HL-60 (cell line): ENCODE measurements at regions not wholly inside any gene's neighbourhood (a gene's known extent, or its start where the extent isn't known, plus 50 kb on each side); places are given as distances from the start of the nearest gene placed in this dataset.

ENCODE experiments used
- DNase-seq, 2 experiments: peaks; one replicate each; pipeline ENCODE4 v3.0.0-alpha.2; 2010 to 2020; ENCODE audit warnings: low read depth in 1 of 2, low spot score in 1 of 2
- H3K27ac ChIP-seq: fragments of 250-450 bp; sonication (Bioruptor Pico); replicated peaks from 2 replicates; pipeline ENCODE4 v1.5.1; 2020; ENCODE audit warnings: mild to moderate bottlenecking, moderate library complexity
- H3K27me3 ChIP-seq: fragments of 250-450 bp; sonication (Bioruptor Pico); 2 replicates; pipeline ENCODE4 v1.5.1; 2021; ENCODE audit warnings: mild to moderate bottlenecking, moderate library complexity; ENCODE audit not compliant: insufficient read depth, poor library complexity, severe bottlenecking
- H3K4me3 ChIP-seq: replicated peaks from 2 replicates; pipeline ENCODE4 v1.5.1; 2011; ENCODE audit warnings: mild to moderate bottlenecking, control low read depth, low read length; ENCODE audit not compliant: insufficient read depth
- GABPA ChIP-seq: IDR thresholded peaks from 2 replicates; pipeline ENCODE4 v1.6.1; 2012; ENCODE audit warnings: low read depth
- POLR2AphosphoS5 ChIP-seq: IDR thresholded peaks from 2 replicates; pipeline ENCODE4 v1.6.1; 2012; ENCODE audit warnings: low read depth
- SPI1 ChIP-seq: IDR thresholded peaks from 2 replicates; pipeline ENCODE4 v1.6.1; 2012; ENCODE audit warnings: low read depth, mild to moderate bottlenecking, borderline replicate concordance
- TF ChIP-seq, protein P1 (sequence below): IDR thresholded peaks from one replicate; pipeline ENCODE4 v1.5.1; 2011; ENCODE audit warnings: low read length, control low read depth, inconsistent platforms; ENCODE audit not compliant: insufficient read depth
- TF ChIP-seq, protein P2 (sequence below): IDR thresholded peaks from 2 replicates; pipeline ENCODE4 v1.6.1; 2012; ENCODE audit warnings: low read depth; ENCODE audit not compliant: insufficient replicate concordance

DNA sequence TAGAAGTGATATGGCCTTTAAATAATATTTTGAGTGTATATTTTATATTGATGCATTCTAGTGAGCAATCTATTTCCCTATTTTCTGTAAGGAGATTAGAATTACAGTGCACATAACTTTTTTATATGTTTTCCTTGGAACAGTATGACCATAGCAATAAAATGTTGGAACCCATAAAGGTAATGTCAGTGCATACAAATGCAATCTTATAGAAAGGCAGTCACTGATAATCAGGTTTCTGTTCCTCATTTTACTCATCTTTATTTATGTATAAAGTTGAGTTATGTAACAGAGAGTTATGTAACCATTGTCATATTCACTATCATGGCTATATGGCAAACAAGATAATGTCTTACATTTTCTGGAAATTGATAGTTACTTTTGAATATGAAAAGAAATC lies 179.9 kb upstream of the NETO1 start:
- TF ChIP-seq, protein P1, sequence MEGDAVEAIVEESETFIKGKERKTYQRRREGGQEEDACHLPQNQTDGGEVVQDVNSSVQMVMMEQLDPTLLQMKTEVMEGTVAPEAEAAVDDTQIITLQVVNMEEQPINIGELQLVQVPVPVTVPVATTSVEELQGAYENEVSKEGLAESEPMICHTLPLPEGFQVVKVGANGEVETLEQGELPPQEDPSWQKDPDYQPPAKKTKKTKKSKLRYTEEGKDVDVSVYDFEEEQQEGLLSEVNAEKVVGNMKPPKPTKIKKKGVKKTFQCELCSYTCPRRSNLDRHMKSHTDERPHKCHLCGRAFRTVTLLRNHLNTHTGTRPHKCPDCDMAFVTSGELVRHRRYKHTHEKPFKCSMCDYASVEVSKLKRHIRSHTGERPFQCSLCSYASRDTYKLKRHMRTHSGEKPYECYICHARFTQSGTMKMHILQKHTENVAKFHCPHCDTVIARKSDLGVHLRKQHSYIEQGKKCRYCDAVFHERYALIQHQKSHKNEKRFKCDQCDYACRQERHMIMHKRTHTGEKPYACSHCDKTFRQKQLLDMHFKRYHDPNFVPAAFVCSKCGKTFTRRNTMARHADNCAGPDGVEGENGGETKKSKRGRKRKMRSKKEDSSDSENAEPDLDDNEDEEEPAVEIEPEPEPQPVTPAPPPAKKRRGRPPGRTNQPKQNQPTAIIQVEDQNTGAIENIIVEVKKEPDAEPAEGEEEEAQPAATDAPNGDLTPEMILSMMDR = no peak
- TF ChIP-seq, protein P2, sequence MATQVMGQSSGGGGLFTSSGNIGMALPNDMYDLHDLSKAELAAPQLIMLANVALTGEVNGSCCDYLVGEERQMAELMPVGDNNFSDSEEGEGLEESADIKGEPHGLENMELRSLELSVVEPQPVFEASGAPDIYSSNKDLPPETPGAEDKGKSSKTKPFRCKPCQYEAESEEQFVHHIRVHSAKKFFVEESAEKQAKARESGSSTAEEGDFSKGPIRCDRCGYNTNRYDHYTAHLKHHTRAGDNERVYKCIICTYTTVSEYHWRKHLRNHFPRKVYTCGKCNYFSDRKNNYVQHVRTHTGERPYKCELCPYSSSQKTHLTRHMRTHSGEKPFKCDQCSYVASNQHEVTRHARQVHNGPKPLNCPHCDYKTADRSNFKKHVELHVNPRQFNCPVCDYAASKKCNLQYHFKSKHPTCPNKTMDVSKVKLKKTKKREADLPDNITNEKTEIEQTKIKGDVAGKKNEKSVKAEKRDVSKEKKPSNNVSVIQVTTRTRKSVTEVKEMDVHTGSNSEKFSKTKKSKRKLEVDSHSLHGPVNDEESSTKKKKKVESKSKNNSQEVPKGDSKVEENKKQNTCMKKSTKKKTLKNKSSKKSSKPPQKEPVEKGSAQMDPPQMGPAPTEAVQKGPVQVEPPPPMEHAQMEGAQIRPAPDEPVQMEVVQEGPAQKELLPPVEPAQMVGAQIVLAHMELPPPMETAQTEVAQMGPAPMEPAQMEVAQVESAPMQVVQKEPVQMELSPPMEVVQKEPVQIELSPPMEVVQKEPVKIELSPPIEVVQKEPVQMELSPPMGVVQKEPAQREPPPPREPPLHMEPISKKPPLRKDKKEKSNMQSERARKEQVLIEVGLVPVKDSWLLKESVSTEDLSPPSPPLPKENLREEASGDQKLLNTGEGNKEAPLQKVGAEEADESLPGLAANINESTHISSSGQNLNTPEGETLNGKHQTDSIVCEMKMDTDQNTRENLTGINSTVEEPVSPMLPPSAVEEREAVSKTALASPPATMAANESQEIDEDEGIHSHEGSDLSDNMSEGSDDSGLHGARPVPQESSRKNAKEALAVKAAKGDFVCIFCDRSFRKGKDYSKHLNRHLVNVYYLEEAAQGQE = no peak
- TF ChIP-seq POLR2AphosphoS5 = no peak
- no peak for TF ChIP-seq GABPA
- TF ChIP-seq SPI1 = no peak
- DNase-seq = no peak
- no peaks in the 10 kb centered on the region for H3K27me3 ChIP-seq
- no peak overlapping the region for H3K4me3 ChIP-seq
- no peak overlapping the region for H3K27ac ChIP-seq

DNA sequence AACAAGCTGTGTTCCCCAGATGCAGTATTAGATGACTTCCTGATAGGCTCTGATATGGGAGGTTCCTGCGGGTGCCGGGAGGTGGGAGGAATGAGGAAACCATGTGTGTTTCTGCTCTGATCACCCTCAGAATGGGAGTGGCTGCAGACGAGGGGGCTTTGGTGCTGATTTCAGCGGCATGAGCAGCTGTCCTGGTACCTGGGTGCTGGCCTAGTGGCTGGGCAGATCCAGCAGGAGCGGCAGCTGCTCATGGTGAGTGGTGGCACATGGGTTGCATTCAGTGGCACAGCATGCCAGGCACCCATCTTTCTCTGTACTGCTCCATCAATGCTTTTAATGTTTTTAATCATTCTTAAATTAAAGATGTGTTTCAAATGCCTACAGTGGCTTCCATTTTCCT lies 177.2 kb upstream of the NETO1 start:
- no peak for DNase-seq
- Histone ChIP-seq H3K27me3 (no peaks in the 10 kb centered on the region), H3K4me3 (no peak overlapping the region), H3K27ac (no peak overlapping the region)
- TF ChIP-seq, protein P2 = no peak
- TF ChIP-seq SPI1 (no peak), POLR2AphosphoS5 (no peak), GABPA (no peak)
- TF ChIP-seq, protein P1 = no peak

DNA sequence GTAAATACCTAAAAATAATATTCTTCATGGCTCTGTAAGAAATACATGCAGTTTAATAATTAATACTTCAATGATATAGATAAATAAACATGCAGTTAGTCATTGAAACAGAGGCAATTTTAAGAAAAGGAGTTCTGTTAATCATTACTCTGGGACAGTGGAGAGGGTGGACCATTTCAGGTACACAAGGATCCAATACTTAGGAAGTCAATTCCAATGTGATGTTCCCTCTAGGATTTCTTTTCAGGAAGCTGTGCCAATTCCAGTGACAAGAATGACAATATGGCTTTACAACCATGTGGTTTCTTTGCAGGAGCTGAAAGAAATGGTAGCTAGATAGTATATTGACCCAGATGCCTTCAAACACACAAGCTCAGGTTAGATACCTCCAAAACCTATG lies 175.8 kb upstream of the NETO1 start:
- TF ChIP-seq, protein P2 = no peak
- TF ChIP-seq SPI1 (no peak), GABPA (no peak), POLR2AphosphoS5 (no peak)
- TF ChIP-seq, protein P1 = no peak
- DNase-seq = no peak
- no peaks in the 10 kb centered on the region for H3K27me3 ChIP-seq
- no peak overlapping the region for H3K27ac ChIP-seq
- no peak overlapping the region for H3K4me3 ChIP-seq
